Esophagus squamous epithelium (tissue), 5 donors: ENCODE measurements at regions not wholly inside any gene's neighbourhood (a gene's known extent, or its start where the extent isn't known, plus 50 kb on each side); places are given as distances from the start of the nearest gene placed in this dataset.

Experiments used
- DNase-seq: peaks from one replicate; lab custom pipeline; 2025; lab: John Stamatoyannopoulos, UW
- H3K27ac ChIP-seq, 4 donors: fragments of 200-600 bp; sonication (generic); one replicate each; pipeline ENCODE4 v1.5.1; 2016 to 2019; ENCODE audit warnings: mild to moderate bottlenecking in 1 of 4
- H3K27me3 ChIP-seq, 4 donors: fragments of 200-600 bp; sonication (generic); 1 replicate in 3 of 4; 2 replicates in 1 of 4; pipeline versions ENCODE4 v1.5.1 to v1.6.0; 2017 to 2021; ENCODE audit warnings: antibody characterized with exemption in 1 of 4
- H3K36me3 ChIP-seq, 3 donors: fragments of 200-600 bp; sonication (generic); one replicate each; pipeline ENCODE4 v1.5.1; 2016 to 2019
- H3K4me1 ChIP-seq, 3 donors: fragments of 200-600 bp; sonication (generic); one replicate each; pipeline ENCODE4 v1.5.1; 2017 to 2019
- H3K4me3 ChIP-seq, 4 donors: fragments of 200-600 bp; sonication (generic); 1 replicate in 3 of 4; 2 replicates in 1 of 4; pipeline ENCODE4 v1.5.1; 2016 to 2019; ENCODE audit warnings: mild to moderate bottlenecking in 2 of 4, moderate library complexity in 1 of 4
- H3K9me3 ChIP-seq, 3 donors: fragments of 200-600 bp; sonication (generic); one replicate each; pipeline ENCODE4 v1.5.1; 2016 to 2019
- POLR2A ChIP-seq, 4 donors: fragments of 450-650 bp; IDR thresholded peaks; one replicate each; pipeline ENCODE4 v1.6.1; 2017; ENCODE audit warnings: antibody characterized with exemption in 4 of 4, mild to moderate bottlenecking in 4 of 4, moderate library complexity in 3 of 4
- WGBS, 2 donors: methylation state at CpG; one replicate each; pipeline ENCODE4 v1.1.5; 2018; 5-methylcytosine and 5-hydroxymethylcytosine counted together
- intact Hi-C: fragments of 100-400 bp; cut with DNase I; formaldehyde crosslinking; loops from one replicate; pipeline ENCODE4 v1.15.0; 2022
- TF ChIP-seq, protein P1 (sequence below), 6 experiments: fragments of 450-650 bp in 4 of 6; fragments of 200-600 bp in 2 of 6; sonication (generic) in 2 of 6; IDR thresholded peaks; one replicate each; pipeline ENCODE4 v1.5.1; 2016 to 2019; ENCODE audit warnings: antibody characterized with exemption in 6 of 6, mild to moderate bottlenecking in 4 of 6, moderate library complexity in 4 of 6
- donor health status: DM: yes; HTN: yes; CAD: no.

DNA sequence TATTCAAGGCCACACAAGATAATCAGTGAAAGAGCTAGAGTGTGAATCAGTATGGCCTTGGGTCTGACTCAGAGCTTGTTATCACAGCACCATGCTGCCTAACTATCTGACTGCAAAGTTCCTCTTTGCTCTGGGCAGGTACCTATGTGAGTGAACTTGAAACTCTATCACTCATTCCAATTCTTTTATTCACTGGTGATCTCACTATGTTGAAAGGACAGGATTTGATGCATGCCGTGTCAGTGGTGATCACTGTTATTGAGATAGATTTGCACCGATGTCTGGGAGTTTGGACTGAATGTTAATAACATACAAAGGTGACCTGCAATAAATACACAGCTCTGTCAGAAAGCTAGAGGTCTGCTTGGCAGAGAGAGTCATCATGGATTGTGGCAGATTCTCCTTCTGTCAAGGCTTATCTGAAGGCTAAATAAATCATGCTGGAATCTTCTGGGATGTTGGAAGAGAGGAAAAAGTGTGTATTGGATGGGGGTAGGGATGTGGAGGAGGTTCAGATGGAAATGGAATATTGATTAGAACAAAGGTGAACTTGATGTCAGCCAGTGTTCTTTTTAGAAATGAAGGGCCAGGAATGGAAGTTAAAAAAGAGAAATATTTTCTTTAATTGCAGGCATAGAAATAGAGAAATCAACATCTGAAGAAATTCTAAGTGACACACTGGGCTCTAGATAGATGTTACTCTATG is 91.8 kb upstream of the TNC start:
- TF ChIP-seq, protein P1, sequence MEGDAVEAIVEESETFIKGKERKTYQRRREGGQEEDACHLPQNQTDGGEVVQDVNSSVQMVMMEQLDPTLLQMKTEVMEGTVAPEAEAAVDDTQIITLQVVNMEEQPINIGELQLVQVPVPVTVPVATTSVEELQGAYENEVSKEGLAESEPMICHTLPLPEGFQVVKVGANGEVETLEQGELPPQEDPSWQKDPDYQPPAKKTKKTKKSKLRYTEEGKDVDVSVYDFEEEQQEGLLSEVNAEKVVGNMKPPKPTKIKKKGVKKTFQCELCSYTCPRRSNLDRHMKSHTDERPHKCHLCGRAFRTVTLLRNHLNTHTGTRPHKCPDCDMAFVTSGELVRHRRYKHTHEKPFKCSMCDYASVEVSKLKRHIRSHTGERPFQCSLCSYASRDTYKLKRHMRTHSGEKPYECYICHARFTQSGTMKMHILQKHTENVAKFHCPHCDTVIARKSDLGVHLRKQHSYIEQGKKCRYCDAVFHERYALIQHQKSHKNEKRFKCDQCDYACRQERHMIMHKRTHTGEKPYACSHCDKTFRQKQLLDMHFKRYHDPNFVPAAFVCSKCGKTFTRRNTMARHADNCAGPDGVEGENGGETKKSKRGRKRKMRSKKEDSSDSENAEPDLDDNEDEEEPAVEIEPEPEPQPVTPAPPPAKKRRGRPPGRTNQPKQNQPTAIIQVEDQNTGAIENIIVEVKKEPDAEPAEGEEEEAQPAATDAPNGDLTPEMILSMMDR (IDR thresholded peaks at IDR 0.05), result no peak
- TF ChIP-seq POLR2A (IDR thresholded peaks at IDR 0.05), result no peak
- H3K4me1 ChIP-seq, result peaks cover 0 to 26% (median 0%) of the 10 kb centered on the region in 3 donors
- no peaks in the 10 kb centered on the region for H3K27me3 ChIP-seq
- no peak for DNase-seq
- no peaks in the 10 kb centered on the region for H3K9me3 ChIP-seq
- H3K36me3 ChIP-seq, result no peaks in the 10 kb centered on the region
- intact Hi-C loops, result no loop called here
- H3K4me3 ChIP-seq, result no peak overlapping the region
- 23 to 60% methylated on average over 2 of the region's 2 CpGs for WGBS, 2 donors
- H3K27ac ChIP-seq, result no peak overlapping the region

DNA sequence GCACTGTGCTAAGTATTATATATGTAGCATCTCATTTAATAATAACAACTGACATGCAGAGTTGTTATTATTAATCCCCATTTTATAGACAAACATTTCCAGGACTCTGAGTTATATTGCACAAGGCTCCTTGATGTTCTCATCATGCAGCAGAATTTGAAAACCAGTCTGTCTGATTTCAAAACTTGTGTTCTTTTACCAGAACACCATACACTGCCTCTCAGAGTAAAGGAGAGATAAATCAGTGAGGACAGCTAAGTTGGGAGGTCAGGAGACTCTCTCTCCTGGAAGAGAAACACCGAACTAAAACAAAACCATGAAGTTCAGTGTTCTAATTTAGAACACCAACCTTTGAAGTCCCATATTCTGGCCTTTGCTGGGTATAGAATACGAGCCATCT is 92.7 kb upstream of the TNC start:
- no peaks in the 10 kb centered on the region for H3K27me3 ChIP-seq
- WGBS, 2 donors, result 83 to 90% methylated on average over 2 of the region's 2 CpGs
- H3K4me3 ChIP-seq, result no peak overlapping the region
- H3K27ac ChIP-seq, result no peak overlapping the region
- TF ChIP-seq, protein P1 (IDR thresholded peaks at IDR 0.05), result no peak
- no peak for TF ChIP-seq POLR2A (IDR thresholded peaks at IDR 0.05)
- DNase-seq, result no peak
- intact Hi-C loops, result no loop called here
- no peaks in the 10 kb centered on the region for H3K9me3 ChIP-seq
- H3K4me1 ChIP-seq, result peaks cover 0 to 19% (median 0%) of the 10 kb centered on the region in 3 donors
- H3K36me3 ChIP-seq, result no peaks in the 10 kb centered on the region

DNA sequence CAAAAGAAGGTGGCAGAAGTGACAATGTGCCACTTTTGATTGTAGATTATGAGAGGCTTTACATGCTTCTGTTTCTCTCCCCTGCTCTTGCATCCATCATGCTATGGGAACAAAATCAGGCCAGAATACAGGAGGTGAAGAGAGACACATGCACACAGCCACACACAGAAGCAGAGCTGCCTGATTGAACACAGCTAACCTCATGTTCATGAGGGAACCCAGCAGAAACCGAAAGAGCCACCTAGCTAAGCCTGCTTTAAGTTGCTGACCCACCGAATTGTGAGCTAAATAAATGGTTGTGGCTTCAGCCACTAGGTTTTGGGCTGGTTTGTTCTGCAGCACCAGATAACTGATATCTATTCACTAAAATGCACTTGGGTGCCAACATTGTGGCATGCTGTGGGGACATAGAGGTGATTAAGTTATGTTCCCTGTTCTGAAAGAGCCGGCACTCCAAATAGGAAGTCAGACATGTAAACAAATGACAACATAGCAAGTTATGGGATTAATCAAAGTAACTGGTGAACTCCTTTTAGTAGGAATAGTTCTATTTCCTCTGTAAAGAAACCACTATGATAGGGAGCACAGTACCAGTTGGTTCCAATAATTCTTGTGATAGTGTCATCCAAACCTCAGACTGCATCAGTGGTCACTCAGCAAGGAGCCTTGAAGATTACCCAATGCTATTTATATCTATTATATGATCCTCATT is 93.6 kb upstream of the TNC start:
- H3K27ac ChIP-seq, result no peak overlapping the region
- WGBS, 2 donors, result 52 to 71% methylated on average over 3 of the region's 3 CpGs
- intact Hi-C loops, result no loop called here

DNA sequence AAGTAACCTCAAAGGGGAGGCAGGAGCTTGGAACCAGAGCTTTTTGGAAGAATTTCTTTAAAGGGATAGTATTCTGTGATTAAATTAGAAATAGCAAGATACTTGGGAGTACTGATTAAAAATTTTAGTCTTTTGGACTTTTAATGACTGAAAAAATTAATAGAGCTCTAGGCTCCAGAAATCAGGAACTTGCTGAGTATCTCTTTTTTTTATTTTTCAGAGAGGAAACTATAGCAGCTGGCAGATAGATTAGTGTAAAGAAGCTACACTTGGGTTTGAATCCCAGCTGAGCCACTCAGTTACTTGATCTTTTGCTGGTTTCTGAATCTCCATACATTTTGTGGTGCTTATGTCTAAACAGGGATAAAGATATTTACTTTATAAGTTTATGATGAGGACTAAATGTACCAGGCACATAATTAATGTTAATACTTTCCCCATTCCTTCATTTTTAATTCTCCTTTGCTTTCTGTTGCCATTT is 94.2 kb upstream of the TNC start:
- H3K4me1 ChIP-seq, result peaks cover 0 to 19% (median 0%) of the 10 kb centered on the region in 3 donors
- intact Hi-C loops, result no loop called here
- H3K27me3 ChIP-seq, result no peaks in the 10 kb centered on the region
- TF ChIP-seq POLR2A (IDR thresholded peaks at IDR 0.05), result no peak
- TF ChIP-seq, protein P1 (IDR thresholded peaks at IDR 0.05), result no peak
- H3K27ac ChIP-seq, result no peak overlapping the region
- H3K9me3 ChIP-seq, result no peaks in the 10 kb centered on the region
- H3K36me3 ChIP-seq, result no peaks in the 10 kb centered on the region
- no peak for DNase-seq
- H3K4me3 ChIP-seq, result no peak overlapping the region

More for the DNA sequence above, 93.6 kb upstream of the TNC start:
- H3K4me3 ChIP-seq, result no peak overlapping the region
- TF ChIP-seq, protein P1 (IDR thresholded peaks at IDR 0.05), result no peak
- no peak for TF ChIP-seq POLR2A (IDR thresholded peaks at IDR 0.05)
- DNase-seq, result no peak
- H3K4me1 ChIP-seq, result peaks cover 0 to 19% (median 0%) of the 10 kb centered on the region in 3 donors
- H3K9me3 ChIP-seq, result no peaks in the 10 kb centered on the region
- no peaks in the 10 kb centered on the region for H3K36me3 ChIP-seq
- H3K27me3 ChIP-seq, result no peaks in the 10 kb centered on the region

DNA sequence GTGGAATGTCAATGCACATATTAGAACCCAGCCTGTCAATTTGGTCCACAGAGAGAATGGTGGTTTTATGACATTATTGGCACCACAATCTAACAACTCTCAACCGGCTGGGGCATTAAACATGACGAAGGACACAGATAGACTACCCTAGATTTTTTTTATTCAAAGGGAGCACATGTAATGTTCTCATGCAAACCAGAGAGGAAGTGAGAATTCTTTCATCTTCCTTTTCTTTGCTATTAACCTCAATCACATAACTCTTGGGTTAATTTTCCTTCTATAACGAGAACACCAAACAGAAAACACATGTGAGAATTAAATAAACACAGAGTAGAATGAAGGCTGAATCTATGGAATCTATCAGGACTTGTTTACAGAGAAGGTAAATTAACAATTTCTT is 94.9 kb upstream of the TNC start:
- H3K27ac ChIP-seq, result no peak overlapping the region
- no peaks in the 10 kb centered on the region for H3K36me3 ChIP-seq
- H3K4me1 ChIP-seq, result peaks cover 0 to 19% (median 0%) of the 10 kb centered on the region in 3 donors
- H3K27me3 ChIP-seq, result no peaks in the 10 kb centered on the region
- no peak overlapping the region for H3K4me3 ChIP-seq
- no peak for DNase-seq
- TF ChIP-seq, protein P1 (IDR thresholded peaks at IDR 0.05), result no peak
- no peak for TF ChIP-seq POLR2A (IDR thresholded peaks at IDR 0.05)
- intact Hi-C loops, result no loop called here
- 70 to 71% methylated on average over 3 of the region's 3 CpGs for WGBS, 2 donors
- no peaks in the 10 kb centered on the region for H3K9me3 ChIP-seq
